ENCODE measurements at regions not wholly inside any gene's neighbourhood (a gene's known extent, or its start where the extent isn't known, plus 50 kb on each side); places are given as distances from the start of the nearest gene placed in this dataset.

GRCh38 chr4:4779054-4779453, 80.4 kb upstream of the MSX1 start:
- TF ChIP-seq CTCF (IDR thresholded peaks at IDR 0.05) (no peak), POLR2A (IDR thresholded peaks at IDR 0.05) (no peak), EP300 (IDR thresholded peaks at IDR 0.05) (no peak)

Data from ovary (tissue), 3 donors.